Stomach (tissue), 4 donors: ENCODE measurements at regions not wholly inside any gene's neighbourhood (a gene's known extent, or its start where the extent isn't known, plus 50 kb on each side); places are given as distances from the start of the nearest gene placed in this dataset.

Source experiments
- POLR2A ChIP-seq, 4 donors: fragments of 450-650 bp; IDR thresholded peaks; one replicate each; pipeline ENCODE4 v1.6.1; 2016; ENCODE audit warnings: antibody characterized with exemption in 4 of 4, control low read depth in 2 of 4, mild to moderate bottlenecking in 1 of 4, moderate library complexity in 1 of 4
- TF ChIP-seq, protein P1 (sequence below), 7 experiments: fragments of 450-650 bp in 4 of 7; fragments of 200-600 bp in 3 of 7; sonication (generic) in 3 of 7; IDR thresholded peaks; one replicate each; pipeline ENCODE4 v1.5.1; 2016 to 2019; ENCODE audit warnings: antibody characterized with exemption in 7 of 7, control low read depth in 2 of 7, mild to moderate bottlenecking in 1 of 7

GRCh38 chr5:61687371-61687770, 355.3 kb downstream of the ZSWIM6 start:
- TF ChIP-seq, protein P1, sequence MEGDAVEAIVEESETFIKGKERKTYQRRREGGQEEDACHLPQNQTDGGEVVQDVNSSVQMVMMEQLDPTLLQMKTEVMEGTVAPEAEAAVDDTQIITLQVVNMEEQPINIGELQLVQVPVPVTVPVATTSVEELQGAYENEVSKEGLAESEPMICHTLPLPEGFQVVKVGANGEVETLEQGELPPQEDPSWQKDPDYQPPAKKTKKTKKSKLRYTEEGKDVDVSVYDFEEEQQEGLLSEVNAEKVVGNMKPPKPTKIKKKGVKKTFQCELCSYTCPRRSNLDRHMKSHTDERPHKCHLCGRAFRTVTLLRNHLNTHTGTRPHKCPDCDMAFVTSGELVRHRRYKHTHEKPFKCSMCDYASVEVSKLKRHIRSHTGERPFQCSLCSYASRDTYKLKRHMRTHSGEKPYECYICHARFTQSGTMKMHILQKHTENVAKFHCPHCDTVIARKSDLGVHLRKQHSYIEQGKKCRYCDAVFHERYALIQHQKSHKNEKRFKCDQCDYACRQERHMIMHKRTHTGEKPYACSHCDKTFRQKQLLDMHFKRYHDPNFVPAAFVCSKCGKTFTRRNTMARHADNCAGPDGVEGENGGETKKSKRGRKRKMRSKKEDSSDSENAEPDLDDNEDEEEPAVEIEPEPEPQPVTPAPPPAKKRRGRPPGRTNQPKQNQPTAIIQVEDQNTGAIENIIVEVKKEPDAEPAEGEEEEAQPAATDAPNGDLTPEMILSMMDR (IDR thresholded peaks at IDR 0.05) = no peak
- no peak for TF ChIP-seq POLR2A (IDR thresholded peaks at IDR 0.05)
